Progenitor cell of endocrine pancreas (in vitro differentiated cells): ENCODE measurements at regions not wholly inside any gene's neighbourhood (a gene's known extent, or its start where the extent isn't known, plus 50 kb on each side); places are given as distances from the start of the nearest gene placed in this dataset.
A peak's percentile ranks its signal among the peaks of the same experiment; 100 is the strongest.

Experiments used
- DNase-seq: peaks from one replicate; pipeline ENCODE4 v3.0.0; 2021; ENCODE audit warnings: low spot score; ENCODE audit not compliant: unreplicated experiment
- H3K27ac Mint-ChIP-seq: 2 replicates; pipeline ENCODE4 v1.8.0; 2021; ENCODE audit warnings: mild to moderate bottlenecking, moderate library complexity, mixed read lengths
- H3K27me3 Mint-ChIP-seq: 2 replicates; pipeline ENCODE4 v1.8.0; 2021; ENCODE audit warnings: mixed read lengths
- H3K36me3 Mint-ChIP-seq: 2 replicates; pipeline ENCODE4 v1.8.0; 2022; ENCODE audit warnings: mixed read lengths; ENCODE audit not compliant: insufficient read depth
- H3K4me1 Mint-ChIP-seq: 2 replicates; pipeline ENCODE4 v1.8.0; 2021; ENCODE audit warnings: low read depth, mixed read lengths
- H3K4me3 Mint-ChIP-seq: 2 replicates; pipeline ENCODE4 v1.8.0; 2021; ENCODE audit warnings: low read depth, mild to moderate bottlenecking, moderate library complexity, mixed read lengths
- H3K9me3 Mint-ChIP-seq: 2 replicates; pipeline ENCODE4 v1.8.0; 2021; ENCODE audit warnings: low read depth, mixed read lengths
- TF ChIP-seq, protein P1 (sequence below): fragments of 200-600 bp; sonication (generic); IDR thresholded peaks from one replicate; pipeline ENCODE4 v1.5.0; 2021; ENCODE audit warnings: antibody characterized with exemption, mild to moderate bottlenecking; ENCODE audit not compliant: unreplicated experiment

GRCh38 chr21:20425856-20426255 lies 572.4 kb upstream of the NCAM2 start:
- Mint-ChIP-seq H3K4me1 (no peaks in the 10 kb centered on the region), H3K9me3 (peaks cover 4% of the 10 kb centered on the region), H3K4me3 (no peak overlapping the region), H3K27me3 (no peaks in the 10 kb centered on the region), H3K36me3 (no peaks in the 10 kb centered on the region), H3K27ac (no peak overlapping the region)
- no peak for DNase-seq
- TF ChIP-seq, protein P1, sequence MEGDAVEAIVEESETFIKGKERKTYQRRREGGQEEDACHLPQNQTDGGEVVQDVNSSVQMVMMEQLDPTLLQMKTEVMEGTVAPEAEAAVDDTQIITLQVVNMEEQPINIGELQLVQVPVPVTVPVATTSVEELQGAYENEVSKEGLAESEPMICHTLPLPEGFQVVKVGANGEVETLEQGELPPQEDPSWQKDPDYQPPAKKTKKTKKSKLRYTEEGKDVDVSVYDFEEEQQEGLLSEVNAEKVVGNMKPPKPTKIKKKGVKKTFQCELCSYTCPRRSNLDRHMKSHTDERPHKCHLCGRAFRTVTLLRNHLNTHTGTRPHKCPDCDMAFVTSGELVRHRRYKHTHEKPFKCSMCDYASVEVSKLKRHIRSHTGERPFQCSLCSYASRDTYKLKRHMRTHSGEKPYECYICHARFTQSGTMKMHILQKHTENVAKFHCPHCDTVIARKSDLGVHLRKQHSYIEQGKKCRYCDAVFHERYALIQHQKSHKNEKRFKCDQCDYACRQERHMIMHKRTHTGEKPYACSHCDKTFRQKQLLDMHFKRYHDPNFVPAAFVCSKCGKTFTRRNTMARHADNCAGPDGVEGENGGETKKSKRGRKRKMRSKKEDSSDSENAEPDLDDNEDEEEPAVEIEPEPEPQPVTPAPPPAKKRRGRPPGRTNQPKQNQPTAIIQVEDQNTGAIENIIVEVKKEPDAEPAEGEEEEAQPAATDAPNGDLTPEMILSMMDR: no peak

DNA sequence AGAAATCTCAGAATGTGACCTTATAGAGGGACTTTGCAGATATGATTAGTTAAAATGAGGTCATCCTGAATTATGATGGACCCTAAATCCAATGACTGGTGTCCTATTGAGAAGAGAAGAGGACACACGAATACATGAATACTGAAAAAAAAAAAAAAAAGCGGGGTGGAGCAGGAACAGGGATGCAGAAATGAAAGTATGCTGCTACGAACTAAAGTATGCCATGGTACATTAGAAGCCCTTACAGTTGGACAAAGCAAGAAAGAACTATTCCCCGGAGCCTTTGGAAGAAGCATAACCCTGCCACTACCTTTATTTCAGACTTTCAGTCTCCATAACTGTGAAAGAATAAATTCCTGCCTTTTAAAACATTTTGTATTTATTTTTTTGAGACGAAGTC lies 557.9 kb upstream of the NCAM2 start:
- peaks cover 6% of the 10 kb centered on the region for H3K9me3 Mint-ChIP-seq
- no peaks in the 10 kb centered on the region for H3K4me1 Mint-ChIP-seq
- H3K4me3 Mint-ChIP-seq: no peak overlapping the region
- H3K36me3 Mint-ChIP-seq: no peaks in the 10 kb centered on the region
- DNase-seq: no peak
- H3K27ac Mint-ChIP-seq: no peak overlapping the region
- no peaks in the 10 kb centered on the region for H3K27me3 Mint-ChIP-seq
- TF ChIP-seq, protein P1: no peak

DNA sequence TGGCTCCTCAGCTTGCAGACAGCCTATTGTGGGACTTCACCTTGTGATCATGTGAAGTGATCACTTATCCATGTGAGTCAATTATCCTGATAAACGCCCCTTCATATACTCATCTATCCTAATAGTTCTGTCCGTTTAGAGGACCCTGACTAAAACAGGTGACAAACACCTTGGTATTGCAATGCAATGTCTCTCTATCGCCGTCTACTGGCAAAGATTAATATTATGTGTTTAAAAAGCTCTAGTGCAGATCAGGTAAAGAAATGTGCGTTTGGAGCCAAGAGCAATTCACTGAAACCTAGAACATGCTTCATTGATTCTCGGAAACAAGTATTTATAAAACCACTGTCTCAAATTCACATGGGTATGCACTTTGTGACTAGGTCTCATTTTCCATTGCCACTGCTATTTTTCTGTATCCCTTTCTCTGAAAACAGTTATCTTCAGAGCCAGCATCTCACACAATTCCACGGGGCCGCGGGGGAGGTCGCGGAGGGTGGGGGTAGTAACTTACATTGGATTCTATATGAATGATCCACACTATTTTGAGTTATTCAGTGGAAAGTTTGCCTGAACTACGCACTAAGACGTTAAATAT lies 554.6 kb upstream of the NCAM2 start:
- TF ChIP-seq, protein P1: peak; percentile 86
- Mint-ChIP-seq H3K4me3 (no peak overlapping the region), H3K27ac (no peak overlapping the region), H3K9me3 (peaks cover 6% of the 10 kb centered on the region), H3K36me3 (no peaks in the 10 kb centered on the region), H3K27me3 (no peaks in the 10 kb centered on the region), H3K4me1 (no peaks in the 10 kb centered on the region)
- no peak for DNase-seq

DNA sequence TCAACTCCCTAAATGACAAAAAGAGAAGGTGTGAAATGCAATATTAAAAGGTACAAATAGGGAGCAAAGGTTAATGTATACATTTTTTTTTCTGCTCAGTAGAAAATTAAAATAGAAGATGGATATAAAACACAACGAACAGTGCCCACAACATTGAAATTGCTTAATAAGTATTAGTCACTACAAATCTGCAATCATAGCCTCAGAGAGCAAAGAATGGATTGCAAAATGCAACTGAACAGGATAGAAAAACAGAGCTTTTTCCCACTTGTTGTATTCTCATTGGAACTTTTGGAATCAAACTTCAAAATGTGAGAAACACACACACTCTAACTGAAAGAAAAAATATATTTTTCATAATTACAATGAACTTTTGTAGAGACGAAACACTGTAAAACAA lies 552.2 kb upstream of the NCAM2 start:
- TF ChIP-seq, protein P1: no peak
- Mint-ChIP-seq H3K27ac (no peak overlapping the region), H3K9me3 (peaks cover 3% of the 10 kb centered on the region), H3K4me3 (no peak overlapping the region), H3K4me1 (no peaks in the 10 kb centered on the region), H3K27me3 (no peaks in the 10 kb centered on the region), H3K36me3 (no peaks in the 10 kb centered on the region)
- DNase-seq: no peak

DNA sequence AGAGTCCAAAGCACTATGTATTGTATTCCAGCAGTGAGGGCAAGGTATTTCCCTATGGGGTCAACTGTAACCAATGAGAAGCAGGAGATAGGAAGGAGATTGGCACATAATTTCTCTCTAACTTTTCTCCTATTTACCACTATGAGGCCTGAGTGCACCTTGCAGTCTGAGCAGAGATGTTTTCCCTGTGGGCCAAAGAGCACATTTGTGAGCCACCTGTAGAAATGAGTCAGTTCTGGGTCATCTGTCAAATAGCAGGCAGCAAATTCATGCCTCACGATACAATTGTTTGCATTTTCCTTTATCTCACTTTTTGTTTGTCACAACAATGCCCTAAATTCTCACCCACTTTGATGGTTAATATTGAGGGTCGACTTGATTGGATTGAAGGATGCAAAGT lies 547.2 kb upstream of the NCAM2 start:
- Mint-ChIP-seq H3K9me3 (no peaks in the 10 kb centered on the region), H3K27ac (no peak overlapping the region), H3K4me3 (no peak overlapping the region), H3K27me3 (no peaks in the 10 kb centered on the region), H3K4me1 (no peaks in the 10 kb centered on the region), H3K36me3 (no peaks in the 10 kb centered on the region)
- no peak for DNase-seq
- TF ChIP-seq, protein P1: no peak
